PC-3 (cell line): ENCODE measurements at regions not wholly inside any gene's neighbourhood (a gene's known extent, or its start where the extent isn't known, plus 50 kb on each side); places are given as distances from the start of the nearest gene placed in this dataset.

Experiments
- ATAC-seq: fragments of 200-7000 bp; cut with Tn5 transposase; 2 replicates; pipeline ENCODE4 v1.9.1; 2020; ENCODE audit warnings: mild to moderate bottlenecking, moderate library complexity
- BruUV-seq: library from RNA; stranded (reverse); fragments of 400-500 nt; replicated peaks from 2 replicates; lab custom pipeline; 2021; lab: Mats Ljungman, UMichigan
- CTCF ChIA-PET: fragments of 300-600 bp; sonication (Branson Sonifier 250); formaldehyde crosslinking; loops from one replicate; lab custom pipeline; 2022; ENCODE audit warnings: antibody characterized with exemption; lab: Charles Lee
- POLR2A ChIA-PET: fragments of 300-600 bp; sonication (Branson Sonifier 250); formaldehyde crosslinking; loops from one replicate; lab custom pipeline; 2022; ENCODE audit warnings: antibody characterized with exemption; ENCODE audit not compliant: unreplicated experiment; lab: Charles Lee
- DNase-seq: peaks from one replicate; pipeline ENCODE4 v3.0.0-alpha.2; 2015
- H2AFZ ChIP-seq: fragments of 300-600 bp; sonication (generic); 2 replicates; pipeline ENCODE4 v1.6.0; 2016; ENCODE audit warnings: antibody characterized with exemption, low read length
- H3F3A ChIP-seq: fragments of 300-600 bp; sonication (generic); one replicate; pipeline ENCODE4 v1.6.0; 2017; ENCODE audit warnings: antibody characterized with exemption, low read length, control low read depth, mild to moderate bottlenecking; ENCODE audit not compliant: unreplicated experiment
- H3K27ac ChIP-seq: fragments of 300-600 bp; sonication (generic); 2 replicates; pipeline ENCODE4 v1.5.1; 2016; ENCODE audit warnings: mild to moderate bottlenecking, low read length
- H3K27me3 ChIP-seq: fragments of 300-600 bp; sonication (generic); 2 replicates; pipeline ENCODE4 v1.6.1; 2016; ENCODE audit warnings: low read length, mixed read lengths
- H3K36me3 ChIP-seq: fragments of 300-600 bp; sonication (generic); 2 replicates; pipeline ENCODE4 v1.6.1; 2016; ENCODE audit warnings: low read depth, mixed run types, low read length, mixed read lengths
- H3K4me1 ChIP-seq: fragments of 300-600 bp; sonication (generic); 2 replicates; pipeline ENCODE4 v1.5.1; 2016; ENCODE audit warnings: low read length; ENCODE audit not compliant: insufficient read depth
- H3K4me2 ChIP-seq: fragments of 300-600 bp; sonication (generic); 2 replicates; pipeline ENCODE4 v1.6.0; 2016; ENCODE audit warnings: low read length
- H3K4me3 ChIP-seq: fragments of 300-600 bp; sonication (generic); 2 replicates; pipeline ENCODE4 v1.5.1; 2016; ENCODE audit warnings: mild to moderate bottlenecking, low read length, mixed read lengths
- H3K79me2 ChIP-seq: fragments of 300-600 bp; sonication (generic); 2 replicates; pipeline ENCODE4 v1.6.1; 2017; ENCODE audit warnings: low read length, mixed read lengths
- H3K9ac ChIP-seq: fragments of 300-600 bp; sonication (generic); 2 replicates; pipeline ENCODE4 v1.6.0; 2016; ENCODE audit warnings: mild to moderate bottlenecking, low read length
- H3K9me2 ChIP-seq: fragments of 300-600 bp; sonication (generic); replicated peaks from 2 replicates; pipeline ENCODE4 v1.6.1; 2016; ENCODE audit warnings: mixed run types, low read length, mixed read lengths
- H3K9me3 ChIP-seq: fragments of 300-600 bp; sonication (generic); 2 replicates; pipeline ENCODE4 v1.6.1; 2016; ENCODE audit warnings: low read length, mixed read lengths
- H4K20me1 ChIP-seq: fragments of 300-600 bp; sonication (generic); 2 replicates; pipeline ENCODE4 v1.6.1; 2016; ENCODE audit warnings: low read length, mixed read lengths
- CTCF ChIP-seq: fragments of 300-600 bp; sonication (generic); conservative IDR thresholded peaks from 2 replicates; pipeline ENCODE4 v1.5.1; 2017; ENCODE audit warnings: antibody characterized with exemption, low read depth, mild to moderate bottlenecking, low read length
- EZH2 ChIP-seq: fragments of 300-600 bp; sonication (generic); IDR thresholded peaks from one replicate; pipeline ENCODE4 v1.6.1; 2017; ENCODE audit warnings: antibody characterized with exemption, mild to moderate bottlenecking, low read length; ENCODE audit not compliant: unreplicated experiment
- EZH2phosphoT487 ChIP-seq: fragments of 300-600 bp; sonication (generic); IDR thresholded peaks from 2 replicates; pipeline ENCODE4 v1.6.1; 2018; ENCODE audit warnings: mild to moderate bottlenecking, antibody characterized with exemption, low read length, borderline replicate concordance
- intact Hi-C: fragments of 100-400 bp; cut with micrococcal nuclease; formaldehyde crosslinking; loops from 2 replicates; pipeline ENCODE4 v1.9.0; 2023

DNA sequence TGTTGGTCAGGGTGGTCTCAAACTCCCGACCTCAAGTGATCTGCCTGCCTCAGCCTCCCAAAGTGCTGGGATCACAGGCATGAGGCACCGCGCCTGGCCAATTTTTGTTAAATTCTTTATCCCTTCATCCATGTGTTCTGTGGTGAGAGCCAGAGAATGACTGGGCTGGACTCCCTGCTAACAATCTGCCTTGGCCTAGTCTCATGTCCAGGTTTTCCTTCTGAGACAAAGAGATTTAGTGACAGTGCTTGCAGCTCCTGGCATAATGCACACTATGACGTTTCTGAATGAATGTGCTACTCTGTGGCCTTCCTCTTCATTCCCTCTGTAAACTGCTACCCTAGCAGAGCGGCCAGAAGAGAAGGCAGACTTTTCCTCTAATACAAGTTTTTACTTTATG is 79.3 kb downstream of the FOXD1 start:
- Histone ChIP-seq H3K79me2 (no peaks in the 10 kb centered on the region), H2AFZ (no peak overlapping the region), H3K9me3 (no peaks in the 10 kb centered on the region), H3K4me2 (no peak overlapping the region), H3K27me3 (no peaks in the 10 kb centered on the region), H3F3A (peaks cover 7% of the 10 kb centered on the region), H3K36me3 (peaks cover 4% of the 10 kb centered on the region; the same call in 1 of the 2 replicates), H3K9ac (no peak overlapping the region), H3K27ac (no peak overlapping the region), H3K4me3 (no peak overlapping the region), H3K9me2 (no peaks in the 10 kb centered on the region), H3K4me1 (peaks cover 54% of the 10 kb centered on the region), H4K20me1 (no peaks in the 10 kb centered on the region)
- BruUV-seq, result no TSS peak
- ChIA-PET CTCF (interaction anchor here (1.3 kb wide), 1 partner anchor 153 kb away, joined by 3 read pairs; no protein-coding TSS in a partner anchor), POLR2A (no interaction called here)
- no peak for TF ChIP-seq EZH2
- TF ChIP-seq EZH2phosphoT487, result no peak
- no peak for TF ChIP-seq CTCF
- no peak for DNase-seq
- no peak for ATAC-seq
- intact Hi-C loops, result no loop called here

- H3K4me3 ChIP-seq, result no peak overlapping the region
- no peaks in the 10 kb centered on the region for H4K20me1 ChIP-seq
- no peak overlapping the region for H3K9ac ChIP-seq
- DNase-seq (peak; percentile 22), ATAC-seq (no peak)
- TF ChIP-seq CTCF, result no peak
- no peak for TF ChIP-seq EZH2phosphoT487
- H3F3A ChIP-seq, result peaks cover 7% of the 10 kb centered on the region
- no peaks in the 10 kb centered on the region for H3K27me3 ChIP-seq
- intact Hi-C loops, result no loop called here
- H3K27ac ChIP-seq, result no peak overlapping the region
- H3K79me2 ChIP-seq, result no peaks in the 10 kb centered on the region
- H3K9me3 ChIP-seq, result no peaks in the 10 kb centered on the region
- peaks cover 61% of the 10 kb centered on the region for H3K4me1 ChIP-seq
- H3K4me2 ChIP-seq, result no peak overlapping the region
- H2AFZ ChIP-seq, result no peak overlapping the region
- H3K36me3 ChIP-seq, result peaks cover 4% of the 10 kb centered on the region; the same call in 1 of the 2 replicates
- H3K9me2 ChIP-seq, result no peaks in the 10 kb centered on the region
- no TSS peak for BruUV-seq
- POLR2A ChIA-PET, result no interaction called here
- CTCF ChIA-PET, result no interaction called here
These were observed 80.9 kb downstream of the FOXD1 start for GRCh38 chr5:73367650-73368049.

- H3K4me3 ChIP-seq, result peak overlapping the region; percentile 26; the same call in 1 of the 2 replicates
- intact Hi-C loops, result loop anchor here (2.0 kb wide), 3 partner anchors 27 to 147 kb away; no protein-coding TSS in a partner anchor
These were observed 82.4 kb downstream of the FOXD1 start for GRCh38 chr5:73365990-73366667.

More at GRCh38 chr5:73365990-73366667, 82.4 kb downstream of the FOXD1 start:
- no peaks in the 10 kb centered on the region for H3K9me3 ChIP-seq
- no peaks in the 10 kb centered on the region for H4K20me1 ChIP-seq
- ChIA-PET POLR2A (interaction anchor here (0.5 to 0.6 kb wide), 2 partner anchors 45 to 176 kb away, joined by 3 to 9 read pairs; no protein-coding TSS in a partner anchor), CTCF (interaction anchor here (0.6 to 2.5 kb wide), 4 partner anchors 68 to 150 kb away, joined by 3 to 16 read pairs (median 6); partner anchors contain the start of gene FOXD1)
- H3K4me2 ChIP-seq, result peak overlapping the region; percentile 51
- DNase-seq, result no peak
- no peak overlapping the region for H2AFZ ChIP-seq
- no peaks in the 10 kb centered on the region for H3K9me2 ChIP-seq
- peaks cover 47% of the 10 kb centered on the region for H3K4me1 ChIP-seq
- H3K27me3 ChIP-seq, result no peaks in the 10 kb centered on the region
- ATAC-seq, result no peak
- TF ChIP-seq EZH2, result no peak
- no peak for TF ChIP-seq CTCF
- TF ChIP-seq EZH2phosphoT487, result no peak
- H3F3A ChIP-seq, result no peaks in the 10 kb centered on the region
- peak overlapping the region; percentile 69 for H3K9ac ChIP-seq
- TSS peak; percentile 84 for BruUV-seq
- peak overlapping the region; percentile 96 for H3K27ac ChIP-seq
- H3K79me2 ChIP-seq, result no peaks in the 10 kb centered on the region
- H3K36me3 ChIP-seq, result peaks cover 4% of the 10 kb centered on the region; the same call in 1 of the 2 replicates
